Right lobe of liver (tissue), 4 donors: ENCODE measurements at regions not wholly inside any gene's neighbourhood (a gene's known extent, or its start where the extent isn't known, plus 50 kb on each side); places are given as distances from the start of the nearest gene placed in this dataset.

Experiments
- CTCF ChIP-seq, 4 donors: fragments of 200-600 bp in 3 of 4; fragments of 450-650 bp in 1 of 4; IDR thresholded peaks; one replicate each; pipeline versions ENCODE4 v1.5.1 to v1.8.0; 2016 to 2022; ENCODE audit warnings: antibody characterized with exemption in 4 of 4, mild to moderate bottlenecking in 2 of 4
- POLR2A ChIP-seq: fragments of 450-650 bp; IDR thresholded peaks from one replicate; pipeline ENCODE4 v1.6.1; 2017; ENCODE audit warnings: antibody characterized with exemption, mild to moderate bottlenecking
- donor health status: DM: no; HTN: no; CAD: no.
- donor health status: DM: no; HTN: no; CAD: no.
- donor health status: DM: no; HTN: yes; CAD: no.

- TF ChIP-seq CTCF (IDR thresholded peaks at IDR 0.05) (no peak), POLR2A (no peak)
These were observed 153.4 kb upstream of the ANK2 start for GRCh38 chr4:112895811-112896608.
